GM19099 (cell line): ENCODE measurements at regions not wholly inside any gene's neighbourhood (a gene's known extent, or its start where the extent isn't known, plus 50 kb on each side); places are given as distances from the start of the nearest gene placed in this dataset.

Experiments used
- POLR2A ChIP-seq: IDR thresholded peaks from 3 replicates; pipeline ENCODE4 v1.6.1; 2011; ENCODE audit warnings: low read depth; ENCODE audit not compliant: insufficient read length; ENCODE audit errors: extremely low read depth

GRCh38 chr13:80132741-80133601, 208.0 kb downstream of the SPRY2 start:
- no peak for TF ChIP-seq POLR2A

DNA sequence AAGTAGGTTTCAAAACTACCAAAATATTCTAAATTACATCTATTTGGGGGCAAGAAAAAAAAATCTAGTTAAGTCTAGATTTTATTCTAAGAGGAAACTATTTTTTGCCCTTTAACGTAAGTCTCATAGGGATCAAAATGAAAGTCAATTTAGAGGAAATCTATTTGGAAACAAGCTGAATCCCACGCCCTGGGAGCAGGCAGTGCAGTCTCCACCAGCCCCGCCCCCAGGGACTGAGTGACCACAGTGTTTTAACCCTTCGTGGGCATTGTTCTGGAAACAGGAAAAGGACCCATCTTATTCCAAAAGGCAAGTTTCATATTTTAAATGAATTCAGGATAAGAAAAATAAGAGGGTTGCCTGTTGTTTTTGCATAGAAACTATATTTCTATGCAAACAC, 209.7 kb downstream of the SPRY2 start:
- TF ChIP-seq POLR2A: no peak

DNA sequence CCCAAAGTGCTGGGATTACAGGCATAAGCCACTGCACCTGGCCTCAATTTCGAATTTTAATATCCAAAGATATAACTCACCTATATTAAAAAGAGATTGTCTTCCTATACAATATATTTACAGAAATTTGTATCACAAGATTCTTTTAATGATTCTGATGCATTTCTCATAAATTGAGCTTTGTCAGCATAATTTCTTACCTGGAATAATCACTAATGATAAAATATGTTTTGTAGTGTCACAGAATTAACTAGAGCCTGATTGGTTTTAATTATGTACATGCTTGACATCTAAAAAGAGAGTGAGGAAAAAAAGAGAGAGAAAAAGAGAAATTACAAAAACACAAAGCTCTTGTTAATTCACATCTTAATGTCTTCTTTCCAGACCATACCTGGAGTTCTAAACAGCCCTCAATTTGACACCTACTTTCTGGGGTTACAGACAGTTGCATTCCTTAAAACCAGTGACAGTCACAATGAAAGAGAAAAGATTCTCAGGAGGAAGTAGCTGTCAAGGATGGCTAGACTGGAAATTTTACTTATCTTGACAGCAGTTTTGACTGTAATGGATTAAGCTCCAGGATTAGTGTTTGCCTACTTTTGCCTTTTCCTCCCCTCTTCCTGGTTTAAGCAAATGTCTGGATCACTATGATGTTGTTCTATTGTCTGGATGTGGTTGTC, 214.4 kb downstream of the SPRY2 start:
- no peak for TF ChIP-seq POLR2A

DNA sequence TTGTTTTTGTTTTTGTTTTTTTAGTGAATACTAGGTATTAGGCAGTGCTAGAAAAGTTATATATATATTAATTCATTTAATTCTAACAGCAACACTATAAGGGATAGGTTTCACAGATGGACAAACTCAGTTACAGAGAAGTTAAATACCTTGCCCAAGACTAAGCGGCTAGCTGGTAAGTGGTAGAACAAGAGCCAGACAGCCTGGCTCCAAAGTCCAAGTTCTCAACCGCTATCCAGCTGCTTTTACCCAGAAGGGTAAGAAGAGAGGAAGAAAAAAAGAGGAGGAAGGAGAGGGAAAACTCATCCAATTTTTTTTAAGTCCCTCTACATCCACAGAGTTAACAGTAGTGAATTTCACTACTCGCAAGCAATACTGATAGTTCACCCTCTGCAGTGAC, 217.0 kb downstream of the SPRY2 start:
- TF ChIP-seq POLR2A: no peak

DNA sequence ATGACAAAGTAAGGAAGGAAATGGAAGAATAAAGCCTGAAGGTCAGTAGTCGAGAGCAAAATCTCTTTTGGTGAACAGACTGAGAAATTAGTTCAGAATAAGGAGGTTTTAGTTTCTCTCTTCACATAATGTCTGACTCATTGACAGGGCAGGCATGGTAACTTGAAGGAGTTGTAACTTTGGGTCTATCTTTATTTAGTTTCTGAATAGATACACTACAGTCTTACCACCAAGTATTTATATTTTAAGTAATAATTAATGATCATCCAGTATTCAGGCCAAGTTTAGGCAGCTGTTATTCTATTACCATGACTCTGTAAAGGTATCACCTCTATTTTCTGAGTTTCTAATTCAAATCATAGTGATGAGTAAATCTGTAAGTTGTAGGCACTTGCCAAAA, 219.9 kb downstream of the SPRY2 start:
- no peak for TF ChIP-seq POLR2A

DNA sequence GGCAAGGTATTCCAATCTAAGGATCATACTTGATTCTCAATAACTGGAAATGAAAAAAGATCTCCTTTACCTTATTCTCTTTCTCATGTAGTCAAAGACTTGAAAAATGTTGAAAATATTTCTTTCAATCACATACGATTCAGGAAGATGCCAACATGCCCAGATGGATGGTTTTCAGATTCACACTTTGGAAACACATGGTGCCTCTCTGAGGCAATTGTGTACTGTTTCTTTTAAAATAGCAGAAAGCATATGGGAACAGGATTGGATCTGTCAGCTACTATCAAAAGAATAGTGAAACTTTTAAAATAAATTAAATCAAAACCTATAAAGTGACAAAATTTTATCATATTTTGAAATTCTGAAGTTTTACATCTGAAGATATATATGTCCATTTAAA, 222.4 kb downstream of the SPRY2 start:
- TF ChIP-seq POLR2A: no peak

DNA sequence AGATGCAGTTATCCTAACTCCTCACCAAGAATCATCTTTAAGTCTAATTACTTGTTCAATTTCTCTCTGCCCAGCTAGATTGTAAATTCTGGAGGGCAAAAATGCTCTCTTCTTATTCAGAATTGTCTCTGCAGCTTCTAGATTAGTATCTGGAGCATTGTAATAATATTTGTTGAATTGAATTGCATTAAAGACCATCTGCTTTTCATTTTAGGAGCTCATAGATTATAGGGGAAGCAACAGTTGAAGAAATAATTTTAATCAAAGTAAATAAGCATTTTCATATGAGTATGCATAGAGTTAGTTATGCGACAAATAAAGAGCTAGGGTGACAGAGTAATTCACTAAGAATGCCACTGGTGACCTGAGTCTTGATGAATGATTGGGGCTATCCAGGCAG, 222.8 kb downstream of the SPRY2 start:
- no peak for TF ChIP-seq POLR2A

DNA sequence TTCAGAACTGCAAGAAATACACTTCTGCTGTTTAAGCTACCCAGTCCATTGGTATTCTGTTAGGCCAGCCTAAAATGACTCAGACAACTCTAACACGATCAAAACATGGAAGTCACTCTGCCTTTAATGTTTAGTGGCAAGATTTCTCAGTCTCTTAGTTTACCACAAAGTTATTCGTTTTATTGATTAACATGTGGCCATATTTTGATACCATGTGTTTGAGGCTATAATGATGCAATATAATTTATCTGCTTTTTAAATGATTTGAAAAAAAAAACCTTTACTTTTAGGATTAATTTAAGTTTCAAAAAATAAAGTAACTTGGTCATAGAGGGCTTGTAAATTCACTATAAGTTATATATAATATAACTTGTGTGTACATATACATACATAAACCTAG, 223.4 kb downstream of the SPRY2 start:
- TF ChIP-seq POLR2A: no peak

DNA sequence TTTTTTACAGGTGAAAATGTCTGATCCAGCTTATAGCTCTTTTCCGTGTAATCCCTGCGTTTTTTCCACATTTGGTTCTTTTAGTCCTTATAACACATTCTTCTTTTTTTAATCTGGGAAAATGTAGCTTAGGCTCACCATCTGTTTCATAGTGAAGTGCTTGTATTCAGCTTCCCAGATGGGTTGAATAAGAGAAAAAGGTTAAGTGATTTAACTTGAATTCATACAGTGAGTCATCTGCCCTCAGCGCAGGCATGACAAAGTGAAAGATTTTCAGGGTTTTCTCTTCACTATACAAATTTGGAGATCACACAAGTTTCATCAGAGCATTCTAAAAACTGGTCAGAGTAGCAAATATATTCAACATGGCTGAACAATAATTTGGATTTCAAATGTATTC, 224.8 kb downstream of the SPRY2 start:
- TF ChIP-seq POLR2A: no peak

DNA sequence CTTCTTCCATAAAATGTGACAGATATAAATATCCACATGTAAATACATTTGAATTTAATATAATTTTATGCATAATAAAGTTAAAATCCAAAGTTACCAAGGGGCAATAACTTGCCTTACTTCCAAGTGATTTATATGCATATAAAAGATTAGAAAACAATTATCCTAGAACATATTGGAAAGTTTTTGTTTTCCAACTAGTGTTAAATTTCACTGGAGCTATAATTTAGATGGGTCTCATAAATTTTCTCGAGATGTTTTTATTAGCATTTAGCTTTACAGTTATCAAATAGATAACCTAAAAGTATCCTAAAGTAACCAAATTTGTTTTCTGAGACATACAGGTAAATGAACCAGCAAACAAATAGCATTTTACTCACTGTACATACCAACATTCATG, 225.3 kb downstream of the SPRY2 start:
- no peak for TF ChIP-seq POLR2A

DNA sequence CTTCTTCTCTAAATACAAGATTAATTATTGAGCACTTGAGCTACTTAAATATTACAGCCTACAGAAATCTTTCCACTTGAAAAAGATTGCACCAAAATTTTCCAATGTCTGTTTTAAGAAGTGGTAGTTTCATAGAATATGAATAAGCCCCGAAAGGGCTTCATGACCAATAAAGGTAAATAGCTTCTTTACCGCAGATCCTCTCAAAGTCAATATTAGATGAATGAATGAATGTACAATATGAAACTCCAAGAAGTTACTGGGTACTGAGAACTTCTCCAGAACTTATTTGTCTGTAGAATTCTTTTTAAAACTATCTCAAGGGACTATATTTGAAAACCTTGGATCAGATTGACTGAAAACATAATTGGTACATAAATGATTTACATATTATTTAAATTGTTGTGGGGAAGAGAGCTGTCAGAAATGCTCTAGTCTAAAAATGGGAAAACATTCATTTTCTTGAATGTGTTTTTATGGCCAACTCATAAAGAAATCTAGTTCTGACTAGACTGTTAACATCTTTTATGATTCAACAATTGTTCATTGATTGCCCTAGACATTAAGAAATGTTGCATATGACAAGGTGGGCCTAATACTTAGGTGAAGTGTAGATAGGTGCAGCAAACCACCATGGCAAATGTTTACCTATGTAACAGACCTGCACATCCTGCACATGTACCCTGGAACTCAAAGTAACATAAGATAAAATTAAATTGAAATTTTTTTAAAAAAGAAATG, 227.0 kb downstream of the SPRY2 start:
- no peak for TF ChIP-seq POLR2A

DNA sequence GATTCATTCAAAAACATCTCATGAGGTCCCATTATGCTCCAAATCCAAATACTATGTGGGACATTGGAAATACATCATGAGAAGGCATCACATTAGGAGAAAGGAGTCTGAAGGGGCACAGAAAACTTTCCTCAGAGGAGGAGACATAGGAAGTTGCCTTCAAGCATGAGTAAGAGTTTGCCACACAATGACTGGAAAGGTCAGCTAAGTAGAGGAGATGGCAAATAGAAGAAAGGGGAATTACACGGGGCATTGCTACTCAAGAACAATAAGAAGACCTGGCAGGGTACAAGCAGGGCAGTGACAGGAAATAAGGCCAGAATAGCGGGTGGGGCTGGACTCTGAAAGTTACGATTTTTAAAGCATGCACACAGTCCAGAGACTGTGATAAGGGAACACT, 231.6 kb downstream of the SPRY2 start:
- TF ChIP-seq POLR2A: no peak

GRCh38 chr13:80105350-80105749, 235.6 kb downstream of the SPRY2 start:
- TF ChIP-seq POLR2A: no peak

GRCh38 chr13:80101040-80101439, 239.9 kb downstream of the SPRY2 start:
- no peak for TF ChIP-seq POLR2A

DNA sequence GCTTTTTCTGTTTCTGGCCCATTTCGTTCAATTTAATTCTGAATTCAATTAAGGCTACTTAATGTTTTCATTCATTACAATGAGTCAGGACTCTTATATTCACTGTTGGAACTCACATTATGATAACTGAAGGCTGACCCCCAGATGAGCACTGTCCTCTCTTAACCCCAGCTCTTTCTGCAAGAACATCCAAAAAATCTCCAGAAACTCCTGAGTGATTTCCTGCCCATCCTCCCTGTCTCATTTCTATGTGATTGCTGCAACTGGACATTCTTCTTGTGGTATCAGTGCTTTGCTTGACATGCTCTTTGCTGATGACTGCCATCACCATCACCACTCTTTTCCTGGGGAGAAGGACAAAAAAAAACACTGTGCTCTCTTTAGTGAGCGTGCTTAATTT, 240.3 kb downstream of the SPRY2 start:
- TF ChIP-seq POLR2A: no peak

GRCh38 chr13:80097561-80097960, 243.4 kb downstream of the SPRY2 start:
- no peak for TF ChIP-seq POLR2A

DNA sequence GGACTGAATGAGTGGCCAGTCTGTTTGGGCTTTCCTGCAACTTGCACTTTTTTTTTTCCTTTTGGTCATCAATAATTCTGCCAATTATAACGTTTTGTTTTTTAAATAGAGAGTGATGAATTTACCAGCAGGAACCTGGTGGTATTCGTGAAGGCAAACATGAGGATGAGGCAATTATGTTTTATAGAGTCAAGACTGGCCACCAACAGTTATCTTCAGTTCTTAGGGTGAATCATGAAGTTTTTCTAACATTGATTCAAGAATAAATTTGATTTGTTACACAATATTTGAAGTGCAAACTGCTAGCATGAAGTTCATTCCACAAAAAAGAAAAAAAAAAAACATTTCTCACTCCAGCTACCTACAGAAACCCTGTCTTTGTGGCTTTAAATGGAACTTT, 244.5 kb downstream of the SPRY2 start:
- TF ChIP-seq POLR2A: no peak

- no peak for TF ChIP-seq POLR2A
Measured at GRCh38 chr13:80094526-80094925, 246.4 kb downstream of the SPRY2 start.
